ENCODE measurements at regions not wholly inside any gene's neighbourhood (a gene's known extent, or its start where the extent isn't known, plus 50 kb on each side); places are given as distances from the start of the nearest gene placed in this dataset.
"Not testable (repeated sequence)": the region's sequence is repeated elsewhere in the genome, so short reads cannot be mapped to it uniquely, and the experiment has no call there.

DNA sequence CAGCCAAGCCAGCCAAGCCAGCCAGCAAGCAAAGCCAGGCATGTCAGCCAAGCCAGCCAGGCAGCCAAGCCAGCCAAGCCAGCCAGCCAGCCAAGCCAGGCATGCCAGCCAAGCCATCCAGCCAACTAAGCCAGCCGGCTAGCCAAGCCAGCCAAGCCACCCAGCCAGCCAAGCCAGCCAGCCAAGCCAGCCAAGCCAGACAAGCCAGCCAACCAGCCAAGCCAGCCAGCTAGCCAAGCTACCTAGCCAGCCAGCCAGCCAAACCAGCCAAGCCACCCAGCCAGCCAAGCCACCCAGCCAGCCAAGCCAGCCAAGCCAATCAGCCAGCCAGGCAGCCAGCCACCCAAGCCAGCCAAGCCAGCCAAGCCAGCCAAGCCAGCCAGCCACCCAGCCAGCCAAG, 1600.5 kb downstream of the RPIA start:
- not testable (repeated sequence) for DNase-seq

GRCh38 chr2:90292451-90292850, 1601.0 kb downstream of the RPIA start:
- H3K4ac ChIP-seq (ENCODE audit: low read depth, low read length); H3K9ac ChIP-seq (ENCODE audit: low read depth, low read length); dilution Hi-C loops (cut with HindIII; ENCODE audit: low sequenced_read_pairs, unreplicated experiment); H3K27me3 ChIP-seq (ENCODE audit: control insufficient read depth, insufficient read depth, low read length); H3K14ac ChIP-seq (replicated peaks; ENCODE audit: low read depth, low read length); H4K8ac ChIP-seq (ENCODE audit: low read depth in 2 of 2, low read length in 2 of 2); DNase-seq; H3K23ac ChIP-seq (ENCODE audit: low read depth, low read length); H2BK5ac ChIP-seq (ENCODE audit: low read depth, low read length, poor library complexity, severe bottlenecking); H3K27ac ChIP-seq (ENCODE audit: insufficient read depth, low read length); H3K79me1 ChIP-seq (ENCODE audit: low read depth in 1 of 2, low read length in 2 of 2); H3K36me3 ChIP-seq (ENCODE audit: control insufficient read depth, insufficient read depth, low read length); H4K91ac ChIP-seq (ENCODE audit: insufficient read depth, low read depth, low read length); H3K4me1 ChIP-seq (ENCODE audit: control insufficient read depth, insufficient read depth, low read length); H2BK120ac ChIP-seq (ENCODE audit: low read depth, low read length); H2AK5ac ChIP-seq (ENCODE audit: low read depth, low read length); H3K18ac ChIP-seq (ENCODE audit: low read depth, low read length); BruUV-seq (replicated peaks); in situ Hi-C loops (cut with MboI; ENCODE audit: low sequenced_read_pairs); H3K56ac ChIP-seq (ENCODE audit: extremely low read depth, insufficient read depth, low read length); H3K4me2 ChIP-seq (ENCODE audit: low read depth, low read length); CTCF ChIA-PET; ATAC-seq (ENCODE audit: low read depth); POLR2A ChIA-PET (ENCODE audit: unreplicated experiment); H2AK9ac ChIP-seq (replicated peaks; ENCODE audit: low read depth, low read length, poor library complexity); H4K20me1 ChIP-seq (ENCODE audit: insufficient read depth, low read length); intact Hi-C loops (cut with micrococcal nuclease); H3K9me1 ChIP-seq (ENCODE audit: insufficient read depth, low read length); H2AFZ ChIP-seq (replicated peaks; ENCODE audit: low read length, poor library complexity); H3K9me3 ChIP-seq (ENCODE audit: control insufficient read depth, insufficient read depth, low read length); H3K4me3 ChIP-seq (ENCODE audit: insufficient read depth, low read depth, low read length); H2BK15ac ChIP-seq (ENCODE audit: low read depth, low read length); H2BK20ac ChIP-seq (ENCODE audit: low read depth, low read length); H4K5ac ChIP-seq (ENCODE audit: low read depth, low read length): not testable (repeated sequence)
- WGBS, 2 experiments (ENCODE audit: extremely low coverage in 2 of 2, insufficient read length in 1 of 2) = no CpG with 5 or more reads among the region's 4 CpGs

More for the DNA sequence above, 1600.5 kb downstream of the RPIA start:
- H2AK5ac ChIP-seq (ENCODE audit: low read depth, low read length); in situ Hi-C loops (cut with MboI; ENCODE audit: low sequenced_read_pairs); H2AFZ ChIP-seq (replicated peaks; ENCODE audit: low read length, poor library complexity); POLR2A ChIA-PET (ENCODE audit: unreplicated experiment); ATAC-seq (ENCODE audit: low read depth); H3K18ac ChIP-seq (ENCODE audit: low read depth, low read length); BruUV-seq (replicated peaks); H3K4ac ChIP-seq (ENCODE audit: low read depth, low read length); H3K23ac ChIP-seq (ENCODE audit: low read depth, low read length); H2AK9ac ChIP-seq (replicated peaks; ENCODE audit: low read depth, low read length, poor library complexity); H4K5ac ChIP-seq (ENCODE audit: low read depth, low read length); H2BK15ac ChIP-seq (ENCODE audit: low read depth, low read length); H4K8ac ChIP-seq (ENCODE audit: low read depth in 2 of 2, low read length in 2 of 2); H4K20me1 ChIP-seq (ENCODE audit: insufficient read depth, low read length); H3K9ac ChIP-seq (ENCODE audit: low read depth, low read length); H2BK120ac ChIP-seq (ENCODE audit: low read depth, low read length); CTCF ChIA-PET; dilution Hi-C loops (cut with HindIII; ENCODE audit: low sequenced_read_pairs, unreplicated experiment); H3K27me3 ChIP-seq (ENCODE audit: control insufficient read depth, insufficient read depth, low read length); H3K4me1 ChIP-seq (ENCODE audit: control insufficient read depth, insufficient read depth, low read length); H3K36me3 ChIP-seq (ENCODE audit: control insufficient read depth, insufficient read depth, low read length); H3K27ac ChIP-seq (ENCODE audit: insufficient read depth, low read length); H3K14ac ChIP-seq (replicated peaks; ENCODE audit: low read depth, low read length); H3K4me2 ChIP-seq (ENCODE audit: low read depth, low read length); H2BK20ac ChIP-seq (ENCODE audit: low read depth, low read length); H4K91ac ChIP-seq (ENCODE audit: insufficient read depth, low read depth, low read length); H3K9me3 ChIP-seq (ENCODE audit: control insufficient read depth, insufficient read depth, low read length); H3K4me3 ChIP-seq (ENCODE audit: insufficient read depth, low read depth, low read length); H3K9me1 ChIP-seq (ENCODE audit: insufficient read depth, low read length); intact Hi-C loops (cut with micrococcal nuclease); H3K79me1 ChIP-seq (ENCODE audit: low read depth in 1 of 2, low read length in 2 of 2); H3K56ac ChIP-seq (ENCODE audit: extremely low read depth, insufficient read depth, low read length); H2BK5ac ChIP-seq (ENCODE audit: low read depth, low read length, poor library complexity, severe bottlenecking): not testable (repeated sequence)
- WGBS, 2 experiments (ENCODE audit: extremely low coverage in 2 of 2, insufficient read length in 1 of 2) = no CpG with 5 or more reads among the region's 1 CpG
